ENCODE measurements at regions not wholly inside any gene's neighbourhood (a gene's known extent, or its start where the extent isn't known, plus 50 kb on each side); places are given as distances from the start of the nearest gene placed in this dataset.

- Histone ChIP-seq H3K4me1 (no peaks in the 10 kb centered on the region), H3K9me3 (no peaks in the 10 kb centered on the region), H3K27me3 (peaks cover 13% of the 10 kb centered on the region), H3K36me3 (no peaks in the 10 kb centered on the region), H3K4me3 (no peak overlapping the region), H3K27ac (no peak overlapping the region)
- intact Hi-C loops (cut with DNase I): no loop called here
- ATAC-seq (no peak), DNase-seq (no peak)
- no peak for TF ChIP-seq CTCF (IDR thresholded peaks at IDR 0.05)
These were observed 1006.7 kb upstream of the NR2F2 start for GRCh38 chr15:95323796-95324195.

- Histone ChIP-seq H3K27ac (no peak overlapping the region), H3K4me1 (no peaks in the 10 kb centered on the region), H3K4me3 (no peak overlapping the region), H3K27me3 (peaks cover 13% of the 10 kb centered on the region), H3K9me3 (no peaks in the 10 kb centered on the region), H3K36me3 (no peaks in the 10 kb centered on the region)
- TF ChIP-seq CTCF (IDR thresholded peaks at IDR 0.05): no peak
- intact Hi-C loops (cut with DNase I): no loop called here
- ATAC-seq: no peak
- no peak for DNase-seq
These were observed 1005.8 kb upstream of the NR2F2 start for GRCh38 chr15:95324656-95325055.

GRCh38 chr15:95325763-95326404 lies 1004.6 kb upstream of the NR2F2 start:
- intact Hi-C loops (cut with DNase I): no loop called here
- Histone ChIP-seq H3K27ac (peak overlapping the region; percentile 69), H3K36me3 (no peaks in the 10 kb centered on the region), H3K4me1 (no peaks in the 10 kb centered on the region), H3K27me3 (peaks cover 13% of the 10 kb centered on the region), H3K4me3 (peak overlapping the region; percentile 39), H3K9me3 (no peaks in the 10 kb centered on the region)
- DNase-seq: no peak
- TF ChIP-seq CTCF (IDR thresholded peaks at IDR 0.05): no peak
- no peak for ATAC-seq

- Histone ChIP-seq H3K36me3 (no peaks in the 10 kb centered on the region), H3K4me1 (no peaks in the 10 kb centered on the region), H3K27me3 (peaks cover 13% of the 10 kb centered on the region), H3K9me3 (no peaks in the 10 kb centered on the region), H3K4me3 (peak overlapping the region; percentile 39), H3K27ac (peak overlapping the region; percentile 69)
- intact Hi-C loops (cut with DNase I): no loop called here
- DNase-seq (no peak), ATAC-seq (peak; percentile 36)
- no peak for TF ChIP-seq CTCF (IDR thresholded peaks at IDR 0.05)
These were observed 1003.9 kb upstream of the NR2F2 start for GRCh38 chr15:95326431-95327182.

GRCh38 chr15:95327183-95327525 lies 1003.3 kb upstream of the NR2F2 start:
- peaks cover 13% of the 10 kb centered on the region for H3K27me3 ChIP-seq
- H3K27ac ChIP-seq: peak overlapping the region; percentile 69
- H3K4me3 ChIP-seq: peak overlapping the region; percentile 39
- no peaks in the 10 kb centered on the region for H3K36me3 ChIP-seq
- H3K4me1 ChIP-seq: no peaks in the 10 kb centered on the region
- H3K9me3 ChIP-seq: no peaks in the 10 kb centered on the region
- DNase-seq (no peak), ATAC-seq (no peak)
- intact Hi-C loops (cut with DNase I): no loop called here
- no peak for TF ChIP-seq CTCF (IDR thresholded peaks at IDR 0.05)
